ENCODE measurements at regions not wholly inside any gene's neighbourhood (a gene's known extent, or its start where the extent isn't known, plus 50 kb on each side); places are given as distances from the start of the nearest gene placed in this dataset.

DNA sequence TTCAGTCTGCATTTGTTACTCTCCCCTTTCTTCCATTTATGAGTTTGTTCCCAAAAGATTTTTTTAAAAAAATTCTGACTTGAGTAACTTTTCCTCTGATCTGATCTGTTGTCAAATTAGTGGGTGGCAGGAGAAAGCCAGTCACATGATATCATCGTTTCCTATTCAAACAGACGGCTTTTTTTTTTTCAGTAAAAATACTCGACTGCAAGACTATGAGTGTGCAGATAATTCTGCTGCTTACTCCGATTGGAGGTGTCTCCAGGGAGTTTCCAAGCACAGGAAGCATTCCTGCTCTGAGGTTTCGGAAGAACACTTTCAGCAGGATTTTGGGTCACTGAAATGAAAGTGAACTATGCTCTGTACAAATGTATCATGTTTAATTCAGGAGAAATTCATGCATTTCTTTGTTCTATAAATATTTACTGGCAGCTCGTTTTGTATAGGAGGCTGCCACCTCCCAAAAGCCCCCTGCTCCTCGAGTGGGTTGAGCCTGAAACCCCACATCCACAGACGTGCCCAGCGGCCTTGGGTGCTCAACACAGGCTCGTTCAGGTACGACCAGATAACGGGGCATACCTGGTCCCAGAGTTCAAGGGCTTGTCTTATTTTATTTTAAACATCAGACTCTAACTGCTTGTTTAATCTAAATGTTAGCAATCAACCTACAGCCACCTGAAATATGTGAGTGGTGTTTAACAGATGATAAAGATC is 126.9 kb upstream of the ZNF516 start:
- H2BK120ac ChIP-seq (ENCODE audit: low read depth, low read length), result no peak overlapping the region
- no peak overlapping the region for H3K23ac ChIP-seq (ENCODE audit: low read depth, low read length)
- H3K36me3 ChIP-seq (ENCODE audit: control insufficient read depth, insufficient read depth, low read length), result no peaks in the 10 kb centered on the region
- peak overlapping the region; percentile 30; the same call in 1 of the 2 replicates for H3K14ac ChIP-seq (replicated peaks; ENCODE audit: low read depth, low read length)
- DNase-seq, result peak; percentile 62
- ChIA-PET POLR2A (ENCODE audit: unreplicated experiment) (no interaction called here), CTCF (interaction anchor here (1.8 kb wide), 1 partner anchor 124 kb away, joined by 6 read pairs; no protein-coding TSS in a partner anchor)
- no peak overlapping the region for H2BK15ac ChIP-seq (ENCODE audit: low read depth, low read length)
- no peak for TF ChIP-seq NFE2L2 (IDR thresholded peaks at IDR 0.05; ENCODE audit: low read depth, low read length)
- TF ChIP-seq, protein P1, sequence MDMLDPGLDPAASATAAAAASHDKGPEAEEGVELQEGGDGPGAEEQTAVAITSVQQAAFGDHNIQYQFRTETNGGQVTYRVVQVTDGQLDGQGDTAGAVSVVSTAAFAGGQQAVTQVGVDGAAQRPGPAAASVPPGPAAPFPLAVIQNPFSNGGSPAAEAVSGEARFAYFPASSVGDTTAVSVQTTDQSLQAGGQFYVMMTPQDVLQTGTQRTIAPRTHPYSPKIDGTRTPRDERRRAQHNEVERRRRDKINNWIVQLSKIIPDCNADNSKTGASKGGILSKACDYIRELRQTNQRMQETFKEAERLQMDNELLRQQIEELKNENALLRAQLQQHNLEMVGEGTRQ (IDR thresholded peaks at IDR 0.05; ENCODE audit: low read depth, low read length), result peak; percentile 25; the same call in 1 of the 2 replicates
- no TSS peak for BruUV-seq (replicated peaks)
- H3K4me2 ChIP-seq (ENCODE audit: low read depth, low read length), result peak overlapping the region; percentile 85
- no peak overlapping the region for H2AK5ac ChIP-seq (ENCODE audit: low read depth, low read length)
- H3K4me3 ChIP-seq (ENCODE audit: insufficient read depth, low read depth, low read length), result 0 out of 2 replicates have a peak overlapping the region, but pooled peaks have one; percentile 10
- H3K9me3 ChIP-seq (ENCODE audit: control insufficient read depth, insufficient read depth, low read length), result no peaks in the 10 kb centered on the region
- H2BK20ac ChIP-seq (ENCODE audit: low read depth, low read length), result no peak overlapping the region
- no peak overlapping the region for H3K9ac ChIP-seq (ENCODE audit: low read depth, low read length)
- intact Hi-C loops (cut with micrococcal nuclease) (loop anchor here (5.0 kb wide), 1 partner anchor 65 kb away; no protein-coding TSS in a partner anchor), dilution Hi-C loops (cut with HindIII; ENCODE audit: low sequenced_read_pairs, unreplicated experiment) (no loop called here), in situ Hi-C loops (cut with MboI; ENCODE audit: low sequenced_read_pairs) (loop anchor here (5.0 kb wide), 1 partner anchor 220 kb away; no protein-coding TSS in a partner anchor)
- H4K91ac ChIP-seq (ENCODE audit: insufficient read depth, low read depth, low read length), result 0 out of 2 replicates have a peak overlapping the region, but pooled peaks have one; percentile 32
- peak overlapping the region; percentile 64 for H2AFZ ChIP-seq (replicated peaks; ENCODE audit: low read length, poor library complexity)
- H4K8ac ChIP-seq (ENCODE audit: low read depth in 2 of 2, low read length in 2 of 2), result no peak overlapping the region
- H3K4me1 ChIP-seq (ENCODE audit: control insufficient read depth, insufficient read depth, low read length), result peaks cover 19% of the 10 kb centered on the region
- H3K79me1 ChIP-seq (ENCODE audit: low read depth in 1 of 2, low read length in 2 of 2), result no peaks in the 10 kb centered on the region
- H3K4ac ChIP-seq (ENCODE audit: low read depth, low read length), result no peak overlapping the region
- no peaks in the 10 kb centered on the region for H3K9me1 ChIP-seq (ENCODE audit: insufficient read depth, low read length)
- no peak overlapping the region for H4K5ac ChIP-seq (ENCODE audit: low read depth, low read length)
- H3K27me3 ChIP-seq (ENCODE audit: control insufficient read depth, insufficient read depth, low read length), result no peaks in the 10 kb centered on the region
- no peak overlapping the region for H3K27ac ChIP-seq (ENCODE audit: insufficient read depth, low read length)
- ATAC-seq (ENCODE audit: low read depth), result peak; percentile 30
- 0% methylated on average over 2 of the region's 12 CpGs; no CpG with 5 or more reads in 1 of the 2 experiments for WGBS, 2 experiments (ENCODE audit: extremely low coverage in 2 of 2, insufficient read length in 1 of 2)
- H2AK9ac ChIP-seq (replicated peaks; ENCODE audit: low read depth, low read length, poor library complexity), result no peak overlapping the region
- no peaks in the 10 kb centered on the region for H4K20me1 ChIP-seq (ENCODE audit: insufficient read depth, low read length)
- H3K56ac ChIP-seq (ENCODE audit: extremely low read depth, insufficient read depth, low read length), result no peak overlapping the region
- H3K18ac ChIP-seq (ENCODE audit: low read depth, low read length), result no peak overlapping the region
- H2BK5ac ChIP-seq (ENCODE audit: low read depth, low read length, poor library complexity, severe bottlenecking), result no peak overlapping the region

Data from IMR-90 (cell line).